Panc1 (cell line): ENCODE measurements at regions not wholly inside any gene's neighbourhood (a gene's known extent, or its start where the extent isn't known, plus 50 kb on each side); places are given as distances from the start of the nearest gene placed in this dataset.
A peak's percentile ranks its signal among the peaks of the same experiment; 100 is the strongest.

Experiments used
- ATAC-seq: fragments of 200-7000 bp; cut with Tn5 transposase; 2 replicates; pipeline ENCODE4 v1.9.1; 2020; ENCODE audit warnings: mild to moderate bottlenecking, moderate library complexity
- BruUV-seq: library from RNA; stranded (reverse); fragments of 400-500 nt; replicated peaks from 2 replicates; lab custom pipeline; 2021; lab: Mats Ljungman, UMichigan
- CTCF ChIA-PET: fragments of 300-600 bp; sonication (Branson Sonifier 250); formaldehyde crosslinking; loops from one replicate; lab custom pipeline; 2022; ENCODE audit warnings: antibody characterized with exemption; lab: Charles Lee
- POLR2A ChIA-PET: fragments of 300-600 bp; sonication (Branson Sonifier 250); formaldehyde crosslinking; loops from one replicate; lab custom pipeline; 2022; ENCODE audit warnings: antibody characterized with exemption; lab: Charles Lee
- DNase-seq: peaks from one replicate; pipeline ENCODE4 v3.0.0-alpha.2; 2010; ENCODE audit warnings: low read depth, low spot score
- H3K27ac ChIP-seq: 2 replicates; pipeline ENCODE4 v1.5.1; 2011; ENCODE audit warnings: mild to moderate bottlenecking, low read length, inconsistent platforms
- H3K27me3 ChIP-seq: fragments of 200-500 bp; sonication (Bioruptor generic); 2 replicates; pipeline ENCODE4 v1.6.0; 2014; ENCODE audit warnings: low read length, inconsistent platforms; ENCODE audit not compliant: control insufficient read depth, insufficient read depth
- H3K36me3 ChIP-seq: fragments of 200-500 bp; sonication (Bioruptor generic); 2 replicates; pipeline ENCODE4 v1.5.1; 2014; ENCODE audit warnings: inconsistent platforms, mild to moderate bottlenecking, low read length, moderate library complexity; ENCODE audit not compliant: control insufficient read depth, insufficient read depth
- H3K4me1 ChIP-seq: 2 replicates; pipeline ENCODE4 v1.5.1; 2011; ENCODE audit warnings: inconsistent platforms, mild to moderate bottlenecking, low read length, moderate library complexity; ENCODE audit not compliant: control insufficient read depth, insufficient read depth
- H3K4me3 ChIP-seq, 2 experiments: 2 replicates each; pipeline ENCODE4 v1.5.1; 2011 to 2012; ENCODE audit warnings: low read depth in 2 of 2, low read length in 2 of 2, mild to moderate bottlenecking in 2 of 2, inconsistent platforms in 1 of 2, moderate library complexity in 1 of 2
- H3K9me3 ChIP-seq: fragments of 200-500 bp; sonication (Bioruptor generic); 2 replicates; pipeline ENCODE4 v1.5.1; 2014; ENCODE audit warnings: low read depth, mild to moderate bottlenecking, inconsistent platforms, low read length, moderate library complexity; ENCODE audit not compliant: control insufficient read depth, insufficient read depth
- POLR2AphosphoS5 ChIP-seq: IDR thresholded peaks from 2 replicates; pipeline ENCODE4 v1.6.1; 2012; ENCODE audit warnings: mild to moderate bottlenecking, low read depth, low read length, moderate library complexity
- SIN3A ChIP-seq: IDR thresholded peaks from 2 replicates; pipeline ENCODE4 v1.6.1; 2012; ENCODE audit warnings: low read depth, mild to moderate bottlenecking, low read length, moderate library complexity, borderline replicate concordance; ENCODE audit not compliant: insufficient read depth
- TCF7L2 ChIP-seq: IDR thresholded peaks from 2 replicates; pipeline ENCODE4 v1.6.1; 2011; ENCODE audit warnings: mild to moderate bottlenecking, low read depth, low read length, inconsistent platforms
- in situ Hi-C: cut with HindIII; loops from 2 replicates; pipeline ENCODE4 v1.10.0; 2016; ENCODE audit warnings: low sequenced_read_pairs, low pct_unique_long_range_greater_than_20kb
- intact Hi-C: fragments of 100-400 bp; cut with micrococcal nuclease; formaldehyde crosslinking; loops from one replicate; pipeline ENCODE4 v1.10.0; 2022; ENCODE audit not compliant: unreplicated experiment
- TF ChIP-seq, protein P1 (sequence below): fragments of 450-650 bp; IDR thresholded peaks from 2 replicates; pipeline ENCODE4 v1.5.1; 2017; ENCODE audit warnings: mild to moderate bottlenecking
- TF ChIP-seq, protein P2 (sequence below), 2 experiments: IDR thresholded peaks; 2 replicates each; pipeline ENCODE4 v1.6.1; 2011 to 2012; ENCODE audit warnings: low read depth in 2 of 2, control low read depth in 1 of 2, low read length in 1 of 2, mild to moderate bottlenecking in 1 of 2, moderate library complexity in 1 of 2; ENCODE audit not compliant: insufficient read depth in 1 of 2

DNA sequence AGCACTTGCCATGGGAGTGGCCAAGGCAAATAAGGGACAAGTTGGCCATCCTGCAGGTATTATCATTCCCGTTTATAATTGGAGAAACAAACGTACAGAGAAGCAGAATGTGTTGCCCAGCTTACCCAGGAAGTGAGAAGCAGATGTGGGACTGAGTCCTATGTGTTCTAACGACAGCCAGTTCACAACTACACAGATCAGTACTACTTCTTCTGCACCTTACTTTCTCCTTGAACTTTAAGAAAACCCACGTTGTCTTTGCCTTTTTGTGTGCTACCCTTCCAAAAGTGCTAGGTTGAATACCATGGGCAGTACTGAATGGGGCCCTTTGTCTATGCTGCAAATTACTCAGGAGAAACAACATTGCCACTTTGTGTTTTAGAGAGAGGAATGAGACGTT lies 62.8 kb upstream of the BLID start:
- DNase-seq (no peak), ATAC-seq (no peak)
- peaks cover 27% of the 10 kb centered on the region for H3K4me1 ChIP-seq
- H3K27me3 ChIP-seq = no peaks in the 10 kb centered on the region
- intact Hi-C loops (no loop called here), in situ Hi-C loops (no loop called here)
- no peaks in the 10 kb centered on the region for H3K9me3 ChIP-seq
- BruUV-seq = no TSS peak
- no peaks in the 10 kb centered on the region for H3K36me3 ChIP-seq
- ChIA-PET POLR2A (interaction anchor here (0.6 kb wide), 1 partner anchor 238 kb away, joined by 19 read pairs; no protein-coding TSS in a partner anchor), CTCF (no interaction called here)
- peak overlapping the region; percentile 89 for H3K27ac ChIP-seq
- H3K4me3 ChIP-seq = peak overlapping the region; percentile 26 to 41; a peak in 3 of 4 replicates
- TF ChIP-seq SIN3A (no peak), POLR2AphosphoS5 (no peak), TCF7L2 (no peak)
- TF ChIP-seq, protein P1, sequence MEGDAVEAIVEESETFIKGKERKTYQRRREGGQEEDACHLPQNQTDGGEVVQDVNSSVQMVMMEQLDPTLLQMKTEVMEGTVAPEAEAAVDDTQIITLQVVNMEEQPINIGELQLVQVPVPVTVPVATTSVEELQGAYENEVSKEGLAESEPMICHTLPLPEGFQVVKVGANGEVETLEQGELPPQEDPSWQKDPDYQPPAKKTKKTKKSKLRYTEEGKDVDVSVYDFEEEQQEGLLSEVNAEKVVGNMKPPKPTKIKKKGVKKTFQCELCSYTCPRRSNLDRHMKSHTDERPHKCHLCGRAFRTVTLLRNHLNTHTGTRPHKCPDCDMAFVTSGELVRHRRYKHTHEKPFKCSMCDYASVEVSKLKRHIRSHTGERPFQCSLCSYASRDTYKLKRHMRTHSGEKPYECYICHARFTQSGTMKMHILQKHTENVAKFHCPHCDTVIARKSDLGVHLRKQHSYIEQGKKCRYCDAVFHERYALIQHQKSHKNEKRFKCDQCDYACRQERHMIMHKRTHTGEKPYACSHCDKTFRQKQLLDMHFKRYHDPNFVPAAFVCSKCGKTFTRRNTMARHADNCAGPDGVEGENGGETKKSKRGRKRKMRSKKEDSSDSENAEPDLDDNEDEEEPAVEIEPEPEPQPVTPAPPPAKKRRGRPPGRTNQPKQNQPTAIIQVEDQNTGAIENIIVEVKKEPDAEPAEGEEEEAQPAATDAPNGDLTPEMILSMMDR = no peak
- TF ChIP-seq, protein P2, sequence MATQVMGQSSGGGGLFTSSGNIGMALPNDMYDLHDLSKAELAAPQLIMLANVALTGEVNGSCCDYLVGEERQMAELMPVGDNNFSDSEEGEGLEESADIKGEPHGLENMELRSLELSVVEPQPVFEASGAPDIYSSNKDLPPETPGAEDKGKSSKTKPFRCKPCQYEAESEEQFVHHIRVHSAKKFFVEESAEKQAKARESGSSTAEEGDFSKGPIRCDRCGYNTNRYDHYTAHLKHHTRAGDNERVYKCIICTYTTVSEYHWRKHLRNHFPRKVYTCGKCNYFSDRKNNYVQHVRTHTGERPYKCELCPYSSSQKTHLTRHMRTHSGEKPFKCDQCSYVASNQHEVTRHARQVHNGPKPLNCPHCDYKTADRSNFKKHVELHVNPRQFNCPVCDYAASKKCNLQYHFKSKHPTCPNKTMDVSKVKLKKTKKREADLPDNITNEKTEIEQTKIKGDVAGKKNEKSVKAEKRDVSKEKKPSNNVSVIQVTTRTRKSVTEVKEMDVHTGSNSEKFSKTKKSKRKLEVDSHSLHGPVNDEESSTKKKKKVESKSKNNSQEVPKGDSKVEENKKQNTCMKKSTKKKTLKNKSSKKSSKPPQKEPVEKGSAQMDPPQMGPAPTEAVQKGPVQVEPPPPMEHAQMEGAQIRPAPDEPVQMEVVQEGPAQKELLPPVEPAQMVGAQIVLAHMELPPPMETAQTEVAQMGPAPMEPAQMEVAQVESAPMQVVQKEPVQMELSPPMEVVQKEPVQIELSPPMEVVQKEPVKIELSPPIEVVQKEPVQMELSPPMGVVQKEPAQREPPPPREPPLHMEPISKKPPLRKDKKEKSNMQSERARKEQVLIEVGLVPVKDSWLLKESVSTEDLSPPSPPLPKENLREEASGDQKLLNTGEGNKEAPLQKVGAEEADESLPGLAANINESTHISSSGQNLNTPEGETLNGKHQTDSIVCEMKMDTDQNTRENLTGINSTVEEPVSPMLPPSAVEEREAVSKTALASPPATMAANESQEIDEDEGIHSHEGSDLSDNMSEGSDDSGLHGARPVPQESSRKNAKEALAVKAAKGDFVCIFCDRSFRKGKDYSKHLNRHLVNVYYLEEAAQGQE (IDR thresholded peaks at IDR 0.05; ENCODE audit: insufficient read depth in 1 of 2, low read depth in 2 of 2, low read length in 1 of 2) = no peak

DNA sequence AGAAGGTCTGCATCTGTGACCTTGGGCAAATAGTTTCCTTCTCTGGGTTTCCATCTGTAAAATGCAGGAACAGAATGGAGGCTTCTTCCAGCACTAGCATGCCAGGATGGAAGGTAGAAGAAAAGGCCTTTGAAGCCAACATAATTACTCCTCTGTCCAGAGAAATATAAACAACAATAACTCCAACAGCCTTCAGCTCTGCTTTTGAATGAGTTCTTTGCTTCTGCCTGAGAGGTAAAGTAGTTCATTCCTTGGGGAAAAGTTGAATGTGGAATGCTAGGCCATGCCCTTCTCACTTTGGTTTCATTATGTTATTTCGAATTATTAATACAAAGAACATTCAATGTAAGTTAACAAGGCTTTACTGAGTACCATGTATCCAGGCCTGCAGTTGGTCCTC lies 61.2 kb upstream of the BLID start:
- intact Hi-C loops (no loop called here), in situ Hi-C loops (no loop called here)
- Histone ChIP-seq H3K27me3 (no peaks in the 10 kb centered on the region), H3K4me1 (peaks cover 33% of the 10 kb centered on the region), H3K4me3 (no peak overlapping the region), H3K9me3 (no peaks in the 10 kb centered on the region), H3K27ac (peak overlapping the region; percentile 44), H3K36me3 (no peaks in the 10 kb centered on the region)
- no peak for DNase-seq
- TF ChIP-seq POLR2AphosphoS5 (no peak), TCF7L2 (no peak), SIN3A (no peak)
- TF ChIP-seq, protein P2 (IDR thresholded peaks at IDR 0.05; ENCODE audit: insufficient read depth in 1 of 2, low read depth in 2 of 2, low read length in 1 of 2) = no peak
- TF ChIP-seq, protein P1 = no peak
- BruUV-seq = no TSS peak
- POLR2A ChIA-PET = no interaction called here
- no peak for ATAC-seq
- CTCF ChIA-PET = no interaction called here
